HG03469 (cell line): ENCODE measurements at regions not wholly inside any gene's neighbourhood (a gene's known extent, or its start where the extent isn't known, plus 50 kb on each side); places are given as distances from the start of the nearest gene placed in this dataset.

Experiments used
- ATAC-seq: cut with Tn5 transposase; IDR thresholded peaks from one replicate; pipeline ENCODE4 v1.9.1; 2021; ENCODE audit warnings: mild to moderate bottlenecking, moderate library complexity, moderate number of reproducible peaks; ENCODE audit not compliant: unreplicated experiment

DNA sequence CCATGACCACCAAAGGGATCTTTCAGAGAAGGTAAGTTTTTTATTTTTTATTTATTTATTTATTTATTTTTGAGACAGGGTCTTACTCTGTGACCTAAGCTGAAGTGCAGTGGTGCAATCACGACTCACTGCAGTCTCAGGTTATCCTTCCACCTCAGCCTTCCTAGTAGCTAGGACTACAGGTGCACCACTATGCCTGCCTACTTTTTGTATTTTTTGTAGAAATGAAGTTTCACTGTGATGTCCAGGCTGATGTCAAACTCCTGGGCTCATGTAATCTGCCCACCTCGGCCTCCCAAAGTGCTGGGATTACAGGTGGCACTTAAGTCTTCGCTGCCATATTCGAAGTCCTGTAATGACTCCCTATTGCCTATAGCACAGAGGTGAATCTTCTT lies 342.5 kb downstream of the CYRIA start:
- ATAC-seq = no peak

DNA sequence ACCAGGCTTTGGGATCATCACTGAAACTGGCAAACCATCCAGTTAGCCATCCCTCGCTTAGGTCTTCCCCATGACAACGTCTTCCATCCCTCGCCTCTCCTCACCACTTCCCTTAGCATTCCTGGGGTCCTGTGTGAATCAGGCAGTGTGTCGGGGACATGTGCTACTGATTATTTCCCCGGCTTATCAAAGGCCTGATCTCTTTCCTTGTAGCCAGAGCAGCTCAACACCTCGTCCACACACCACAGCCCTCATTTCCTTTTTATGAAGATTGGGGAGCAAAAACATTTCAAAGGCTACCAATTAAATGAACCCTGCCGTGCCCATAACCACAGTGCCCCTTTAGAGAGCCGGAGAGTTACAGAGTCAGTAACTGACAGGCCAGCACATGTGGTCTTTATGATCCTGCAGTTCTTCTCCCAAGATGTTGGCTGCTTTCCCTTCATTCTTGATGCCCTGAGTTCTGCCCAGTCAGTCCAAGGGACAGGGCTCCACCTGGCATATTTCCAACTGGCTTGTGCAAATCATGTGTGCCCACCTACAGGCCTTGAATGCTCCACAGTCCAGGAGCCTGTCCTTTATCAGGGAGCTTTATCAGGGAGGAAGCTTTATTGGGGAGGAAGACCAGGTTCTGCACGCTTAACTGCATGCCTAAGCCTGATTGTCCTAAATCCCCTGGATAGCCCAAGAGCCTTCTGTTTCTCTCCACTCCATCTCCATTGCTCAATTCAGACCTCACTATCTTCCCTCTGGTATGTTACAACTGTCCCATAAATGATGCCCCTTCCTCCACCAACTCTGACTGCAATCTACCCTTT lies 343.1 kb downstream of the CYRIA start:
- no peak for ATAC-seq

DNA sequence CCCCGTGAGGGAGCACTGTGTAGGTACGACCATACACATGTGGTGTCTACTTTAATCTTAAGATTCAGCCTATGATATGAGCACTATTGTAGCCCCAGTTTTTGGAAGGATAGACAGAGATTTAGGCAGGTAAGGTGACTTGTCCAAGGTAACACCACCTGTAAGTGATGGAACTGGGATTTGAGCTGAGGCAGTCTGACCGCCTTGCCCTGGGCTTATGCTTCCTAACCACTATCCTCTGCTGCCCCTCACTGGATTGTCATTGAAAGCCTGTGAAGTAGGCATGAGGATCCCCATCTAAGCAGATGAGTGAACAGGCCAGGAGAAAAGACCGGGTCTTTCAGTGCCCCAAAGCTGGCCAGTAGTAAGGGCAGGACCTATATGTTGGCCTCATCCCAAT lies 343.8 kb downstream of the CYRIA start:
- ATAC-seq = no peak

DNA sequence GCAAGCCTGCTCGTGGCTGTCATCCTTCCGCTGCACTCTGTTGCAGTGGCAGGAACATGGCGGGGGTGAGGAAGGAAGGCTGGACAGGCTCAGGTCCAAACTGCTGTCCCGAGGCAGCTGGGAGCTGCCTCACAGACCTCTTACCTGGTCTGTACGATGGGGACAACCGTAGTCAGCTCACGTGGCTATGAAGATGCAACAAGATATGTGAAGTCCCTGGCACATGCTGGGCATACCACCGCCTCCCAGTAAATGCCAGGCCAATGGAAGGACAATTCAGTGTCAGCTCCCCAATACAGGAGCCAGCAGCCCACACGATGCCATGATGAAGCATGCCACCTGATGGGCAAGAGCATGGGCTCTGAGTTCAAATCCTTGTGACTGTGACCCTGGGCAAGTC lies 344.4 kb downstream of the CYRIA start:
- no peak for ATAC-seq

DNA sequence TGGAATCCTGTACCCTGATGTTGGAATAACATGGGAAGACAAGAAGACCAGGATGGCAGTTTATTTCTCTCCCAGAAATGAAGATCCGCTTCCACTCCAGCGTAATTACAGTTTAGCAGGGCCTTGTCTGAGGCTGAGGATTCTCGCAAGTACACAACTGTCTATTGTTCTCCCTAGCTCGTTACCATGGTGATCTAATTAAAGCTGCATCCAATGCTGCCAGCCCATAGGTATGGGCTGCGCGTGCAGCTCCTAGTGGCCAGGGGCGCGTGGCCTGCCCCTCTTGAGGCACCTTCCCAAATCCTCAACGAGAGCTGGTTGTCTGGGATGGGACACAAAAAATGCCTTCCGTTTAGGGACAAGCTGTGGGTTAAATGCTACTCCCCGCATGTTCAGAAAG lies 344.9 kb downstream of the CYRIA start:
- ATAC-seq = no peak

DNA sequence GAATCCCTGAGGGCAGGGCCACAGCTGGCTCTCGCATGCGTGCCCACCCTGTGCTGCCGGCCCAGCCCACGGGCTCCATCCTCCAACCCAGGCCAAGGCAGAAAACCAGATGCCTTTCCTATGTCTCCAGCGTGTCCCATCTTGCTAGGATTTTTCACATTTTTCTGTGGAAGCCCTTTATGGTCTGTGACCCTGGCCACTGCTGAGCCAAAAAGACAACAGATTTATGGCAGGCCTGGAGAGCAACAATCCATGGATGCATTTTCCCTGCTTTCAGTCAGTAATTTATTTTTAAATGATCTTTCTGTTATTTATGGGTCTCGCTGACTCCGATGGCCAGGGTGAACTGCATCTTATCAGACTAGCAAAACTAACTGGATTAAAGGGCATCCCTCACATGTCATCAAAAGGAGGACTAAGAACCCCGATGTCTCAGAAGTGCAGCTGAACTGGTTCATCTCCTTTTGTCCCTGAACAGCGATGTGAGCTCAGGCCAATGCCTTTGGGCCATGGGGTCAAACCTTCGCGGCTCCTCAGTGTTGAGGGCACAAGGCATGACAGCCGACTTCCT lies 346.0 kb downstream of the CYRIA start:
- no peak for ATAC-seq

DNA sequence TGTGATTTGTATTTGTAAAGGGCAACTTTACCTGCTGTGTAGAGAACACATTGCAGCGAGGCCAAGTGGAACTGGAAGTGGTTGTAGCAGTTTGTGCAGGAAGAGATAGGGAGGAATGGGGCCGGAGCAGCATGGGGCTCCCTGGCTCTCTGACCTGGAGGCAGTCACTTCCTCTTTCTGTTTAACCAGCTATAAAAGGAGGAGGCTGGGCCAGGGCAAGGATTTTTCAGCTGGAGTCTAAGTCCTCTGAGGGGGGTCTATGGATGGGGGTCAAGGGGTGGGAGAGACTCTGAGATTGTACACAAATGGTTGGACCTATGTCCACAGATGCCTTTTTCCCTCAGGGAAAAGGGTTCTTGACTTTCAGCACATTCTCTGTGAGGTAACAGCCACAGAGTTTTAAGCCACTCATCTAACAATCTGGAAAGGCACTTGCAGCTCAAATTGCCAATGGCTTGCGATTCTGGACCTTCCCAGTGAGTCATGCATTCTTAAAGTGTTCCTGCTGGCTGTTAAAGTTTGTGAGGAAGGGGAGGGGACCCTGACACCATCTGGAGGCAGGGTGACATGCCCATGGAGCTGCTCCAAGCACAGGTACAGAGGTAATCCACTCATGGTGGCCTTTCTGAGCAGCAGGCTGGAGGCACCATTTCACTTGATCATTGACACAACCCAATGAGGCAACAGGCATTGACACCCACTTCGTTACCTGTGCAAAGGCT lies 347.0 kb downstream of the CYRIA start:
- no peak for ATAC-seq

DNA sequence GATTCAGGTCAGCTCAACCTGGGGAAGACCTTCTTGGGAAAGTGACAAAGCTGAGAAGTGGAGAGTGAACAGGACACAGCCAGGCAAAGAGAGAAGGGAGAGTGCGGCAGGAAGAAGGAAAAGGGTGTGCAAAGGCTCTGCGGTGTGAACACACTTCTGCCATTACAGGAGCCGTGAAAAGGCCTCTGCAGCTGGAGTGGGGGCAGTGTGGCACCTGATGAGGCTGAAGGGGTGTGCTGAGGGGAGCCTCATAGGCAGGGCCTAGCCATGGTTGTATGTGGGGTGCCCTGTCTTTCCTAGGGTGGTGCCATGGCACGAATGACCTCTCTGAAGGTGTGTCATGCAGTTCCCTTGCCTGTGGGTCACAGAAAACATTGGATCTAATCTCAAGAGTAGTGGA lies 347.6 kb downstream of the CYRIA start:
- ATAC-seq = no peak

DNA sequence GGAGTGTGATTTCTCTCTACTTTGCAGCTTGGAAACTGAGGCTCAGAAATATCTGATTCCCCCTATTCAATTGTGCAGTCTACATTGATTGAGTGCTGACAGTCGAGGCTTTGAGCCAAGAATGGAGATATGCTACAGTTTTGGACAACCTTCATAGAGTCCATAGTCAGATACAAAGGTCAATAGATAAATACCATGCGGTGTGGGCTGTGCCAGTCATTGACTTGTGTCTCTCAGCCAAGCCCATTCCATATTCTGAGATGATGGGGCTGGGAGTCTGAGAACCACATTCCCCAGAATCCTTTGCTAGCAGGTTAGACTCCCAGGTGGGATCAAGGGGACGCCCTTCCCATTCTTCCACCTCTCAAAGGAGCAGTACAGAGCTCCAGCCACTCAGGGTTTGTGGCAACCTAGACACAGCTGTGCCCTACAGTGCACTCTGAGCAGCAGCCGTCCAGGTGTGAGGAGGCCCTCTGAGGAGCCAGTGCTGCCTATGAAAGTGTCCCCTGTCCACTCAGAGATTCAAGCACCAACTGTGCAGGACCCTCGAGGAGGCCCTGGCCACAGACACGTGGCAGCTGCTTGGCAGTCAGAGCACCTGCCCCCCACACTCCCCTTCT lies 348.3 kb downstream of the CYRIA start:
- ATAC-seq = no peak

DNA sequence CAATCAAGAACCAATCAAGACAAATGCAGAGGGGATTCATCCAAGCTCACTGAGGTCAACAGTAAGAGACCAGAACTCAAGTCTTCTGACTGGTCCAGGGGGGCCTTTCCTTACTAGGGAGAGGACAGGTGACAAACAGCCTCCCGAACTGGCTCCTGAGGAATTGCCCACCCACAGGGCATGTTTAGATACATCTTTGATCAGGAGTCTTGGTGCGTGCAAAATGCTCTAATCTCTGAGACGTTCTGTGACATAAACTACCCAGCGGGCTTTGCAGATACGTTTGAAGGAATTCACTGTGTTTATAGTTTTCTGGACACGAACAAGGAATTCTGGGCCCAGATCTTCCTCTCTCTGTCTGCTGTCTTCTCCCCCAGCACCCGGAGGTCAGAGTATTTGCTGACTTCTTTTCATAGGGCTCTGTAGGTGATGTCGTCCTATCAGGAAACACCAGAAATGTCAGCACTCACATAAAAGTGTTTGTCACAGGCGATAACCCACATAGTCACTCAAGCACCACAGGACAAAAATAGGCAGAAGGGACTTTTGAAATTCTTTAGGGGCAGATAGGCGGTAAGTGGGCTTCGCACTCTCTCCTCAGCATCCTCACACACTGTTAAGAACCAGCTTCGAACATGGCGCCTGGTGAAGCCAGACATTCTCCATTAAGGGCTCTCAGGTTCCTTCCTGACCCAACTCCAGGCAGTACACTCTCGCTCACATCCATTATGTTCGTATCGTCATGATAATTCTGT lies 349.0 kb downstream of the CYRIA start:
- no peak for ATAC-seq

DNA sequence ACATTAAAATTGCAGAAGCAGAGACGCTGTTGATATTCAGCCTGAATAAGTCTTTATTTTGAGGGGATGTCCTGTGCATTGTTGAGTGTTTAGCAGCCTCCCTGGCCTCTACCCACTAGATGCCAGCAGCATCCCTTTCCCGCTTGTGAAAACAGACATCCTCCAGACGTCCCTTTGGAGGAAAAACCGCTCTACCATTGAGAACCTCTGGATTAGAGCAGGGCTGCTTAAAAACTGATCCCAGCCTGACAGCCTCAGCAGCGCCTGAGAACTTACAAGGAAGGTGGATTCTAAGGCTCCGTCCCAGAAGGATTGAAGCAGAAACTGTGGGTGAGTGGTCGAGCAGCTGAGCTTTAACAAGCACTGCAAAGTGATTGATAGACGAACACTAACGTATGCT lies 349.7 kb downstream of the CYRIA start:
- ATAC-seq = no peak

DNA sequence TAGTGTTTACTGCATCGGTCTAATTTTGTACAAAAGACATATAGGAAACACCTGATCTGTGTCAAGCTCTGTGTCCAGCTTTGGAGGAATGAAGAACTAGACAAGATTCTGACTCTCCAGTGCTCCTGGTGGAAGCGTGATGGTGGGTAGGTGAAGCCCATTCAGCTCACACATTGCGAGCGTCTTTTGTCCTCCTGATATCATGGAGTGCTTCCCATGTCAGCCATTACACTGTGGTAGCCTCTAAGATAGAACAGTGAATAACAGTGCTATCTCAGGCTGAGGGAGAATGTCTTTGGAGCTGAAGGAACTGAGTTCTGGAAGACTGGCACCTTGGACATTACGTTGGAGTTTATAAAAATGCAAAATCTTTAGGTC lies 350.2 kb downstream of the CYRIA start:
- no peak for ATAC-seq

DNA sequence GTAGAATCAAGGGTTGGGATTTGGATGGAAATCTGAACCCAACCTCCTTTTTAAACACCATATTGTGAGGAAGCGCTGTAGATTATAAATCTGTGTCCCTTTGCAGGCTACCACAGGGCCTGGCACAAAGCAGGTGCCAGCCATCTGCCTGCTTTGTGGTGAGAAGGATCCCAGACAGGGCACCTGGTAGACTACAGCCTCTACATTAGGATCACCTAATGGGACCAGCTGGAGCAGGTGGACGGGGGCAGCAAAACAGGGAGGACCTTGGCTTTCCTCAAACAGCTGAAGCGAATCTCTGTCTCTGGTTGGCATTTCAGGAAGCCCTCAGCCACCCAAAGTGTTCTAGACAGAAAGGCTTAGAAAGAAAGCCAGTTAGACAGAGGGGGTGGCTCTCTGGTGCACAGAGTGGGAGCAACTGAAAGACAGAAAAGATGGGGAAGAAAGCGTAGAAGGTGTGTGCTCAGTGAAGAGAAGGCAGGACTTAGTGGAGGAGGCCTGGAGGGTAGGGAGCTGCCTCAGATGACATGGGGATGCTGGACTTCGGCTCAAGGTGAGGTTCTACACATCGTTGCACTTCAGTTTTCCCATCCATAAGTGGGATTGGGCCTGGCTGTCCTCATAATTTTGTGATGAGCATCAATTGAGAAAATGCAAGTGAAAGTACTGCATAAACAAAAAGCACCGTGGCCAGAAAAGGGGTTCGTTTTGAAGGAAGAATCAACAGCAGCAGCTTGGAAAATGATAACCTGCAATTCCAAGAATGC lies 350.8 kb downstream of the CYRIA start:
- ATAC-seq = no peak

DNA sequence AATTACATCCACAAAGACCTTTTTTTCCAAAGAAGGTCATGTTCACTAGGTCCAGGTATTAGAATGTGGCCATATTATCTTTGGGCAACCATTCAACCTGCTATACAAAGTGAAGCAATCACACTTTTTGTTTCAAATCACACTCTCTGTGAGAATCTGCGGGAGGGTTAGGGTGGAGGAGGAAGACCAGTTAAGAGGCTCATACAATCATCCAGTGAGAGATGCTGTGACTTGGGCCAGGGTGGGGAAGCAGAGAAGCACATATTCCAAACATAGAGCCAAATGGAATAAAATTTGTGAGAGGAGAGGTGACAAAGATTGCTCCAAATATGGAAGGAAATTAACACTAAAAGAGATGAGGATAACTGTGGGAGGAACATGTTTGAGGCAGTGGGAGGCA lies 351.6 kb downstream of the CYRIA start:
- no peak for ATAC-seq

DNA sequence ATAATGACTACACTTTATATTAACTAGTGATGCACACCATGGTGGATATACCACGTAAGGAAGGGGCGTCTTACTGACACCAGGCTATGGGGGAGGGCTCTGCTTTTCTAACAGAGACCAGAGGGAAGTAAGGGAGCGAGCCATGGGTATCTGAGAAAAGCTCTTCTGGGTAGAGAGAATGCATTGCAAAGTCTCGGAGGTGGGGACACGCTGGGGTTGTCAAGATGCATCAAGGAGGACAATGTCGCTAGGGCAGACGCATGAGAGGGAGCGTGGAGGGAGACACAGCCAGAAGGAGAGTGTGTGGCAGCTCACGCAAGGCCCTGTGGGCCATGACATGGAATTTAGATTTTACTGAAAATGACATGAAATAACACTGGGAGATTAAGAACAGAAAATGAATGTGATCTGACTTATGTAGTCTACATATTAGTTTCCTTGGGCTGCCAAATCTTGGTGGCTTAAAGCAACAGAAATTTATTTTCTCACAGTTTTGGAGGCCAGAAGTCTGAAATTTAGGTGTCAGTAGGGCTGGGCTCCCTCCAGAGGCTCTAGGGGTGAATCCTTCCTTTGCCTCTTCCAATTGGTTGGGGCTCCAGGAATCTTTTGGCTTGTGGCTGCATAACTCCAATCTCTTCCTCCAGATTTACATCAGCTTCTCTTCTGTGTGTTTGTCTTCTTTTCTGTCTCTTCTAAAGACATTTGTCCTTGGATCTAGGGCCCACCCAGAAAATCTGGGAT lies 352.2 kb downstream of the CYRIA start:
- ATAC-seq = no peak

DNA sequence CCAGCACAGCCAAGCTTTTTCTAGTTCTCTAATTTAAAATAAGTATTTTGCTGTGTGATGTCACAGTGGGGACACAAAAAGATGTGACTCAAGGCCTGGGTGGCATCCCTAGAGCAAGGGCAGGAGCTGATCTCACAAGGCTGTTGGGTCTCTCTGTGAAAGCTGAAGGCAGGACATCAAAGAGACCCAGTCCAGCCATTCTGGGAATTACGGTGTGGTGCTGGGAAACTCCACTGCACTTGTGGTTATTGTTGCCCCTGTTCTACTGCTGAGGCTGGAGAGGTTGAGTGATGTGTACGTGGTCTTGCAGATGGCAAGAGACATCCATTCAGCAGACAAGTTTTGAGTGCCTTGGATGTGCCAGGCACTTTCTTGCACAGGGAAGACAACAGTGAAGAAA lies 352.9 kb downstream of the CYRIA start:
- no peak for ATAC-seq

DNA sequence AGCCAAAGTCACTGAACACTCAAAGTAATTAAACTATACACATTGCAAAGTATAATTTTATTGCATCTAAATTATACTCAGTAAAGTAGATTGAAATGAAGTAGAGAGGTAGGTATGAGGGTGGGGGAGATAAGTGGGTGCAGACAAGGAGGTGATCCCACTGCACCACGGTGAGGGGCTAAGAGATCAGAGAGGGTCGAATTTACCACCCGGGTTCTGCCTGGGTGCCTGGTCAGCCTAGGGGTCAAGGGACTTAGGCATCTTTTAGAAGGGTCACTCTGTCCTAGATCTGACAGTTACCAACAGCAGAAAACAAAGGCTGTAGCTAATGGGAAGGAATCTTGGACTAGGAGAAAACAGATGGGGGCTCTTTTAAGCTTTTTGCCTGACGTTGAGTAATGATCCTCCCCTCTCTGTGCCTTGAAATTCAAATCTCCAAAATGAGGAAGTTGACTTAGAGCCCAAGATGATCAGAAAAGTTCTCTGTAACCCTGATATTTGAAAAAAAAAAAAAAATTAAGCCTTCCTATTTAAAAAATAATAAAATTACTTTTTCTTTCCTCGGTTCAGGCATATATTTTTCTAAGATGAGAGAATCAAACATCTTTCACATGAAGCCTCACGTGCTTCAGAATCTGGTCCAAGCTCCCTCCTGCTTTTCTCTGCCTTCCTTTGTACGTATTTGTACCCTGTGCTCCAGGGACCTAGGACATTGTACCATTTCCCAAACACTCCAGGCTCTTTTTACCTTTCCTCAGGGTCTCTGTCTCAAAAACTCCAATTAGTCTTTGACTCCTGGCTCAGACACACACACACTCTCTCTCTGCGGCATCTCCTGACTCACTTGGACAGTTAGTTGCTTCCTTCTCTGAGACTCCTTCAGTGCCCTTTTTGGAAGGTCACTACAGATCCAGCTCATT lies 353.9 kb downstream of the CYRIA start:
- no peak for ATAC-seq

DNA sequence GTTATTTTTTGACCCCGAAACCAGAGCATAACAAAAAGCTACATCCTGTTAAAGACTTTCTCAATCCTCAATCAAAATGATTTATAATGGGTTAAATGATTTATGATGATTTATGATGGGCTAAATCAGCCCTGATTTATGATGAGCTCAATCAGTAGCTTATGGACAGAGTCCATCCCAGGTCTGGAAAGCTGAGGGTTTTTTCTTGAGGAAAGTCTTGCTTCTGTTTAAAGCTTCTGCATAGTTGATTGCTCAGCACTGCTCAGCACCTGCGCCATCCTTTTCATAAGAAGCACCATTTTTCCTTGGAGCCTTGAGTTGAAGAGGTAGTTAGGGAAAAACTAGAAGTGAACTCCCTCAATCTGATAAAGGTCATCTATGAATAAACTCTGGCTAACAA lies 356.8 kb downstream of the CYRIA start:
- ATAC-seq = no peak
